Renal cortical epithelial cell (primary cell): ENCODE measurements at regions not wholly inside any gene's neighbourhood (a gene's known extent, or its start where the extent isn't known, plus 50 kb on each side); places are given as distances from the start of the nearest gene placed in this dataset.

Experiments
- DNase-seq: peaks from one replicate; pipeline ENCODE4 v3.0.0-alpha.2; 2011; ENCODE audit warnings: low read depth

- peak; percentile 86 for DNase-seq
These were observed 107.7 kb upstream of the LMO4 start for GRCh38 chr1:87220993-87221392.

GRCh38 chr1:87224201-87224600 is 104.5 kb upstream of the LMO4 start:
- DNase-seq: peak; percentile 100

GRCh38 chr1:87225171-87225570 is 103.5 kb upstream of the LMO4 start:
- DNase-seq: peak; percentile 85

- peak; percentile 100 for DNase-seq
These were observed 102.3 kb upstream of the LMO4 start for GRCh38 chr1:87226341-87226760.

GRCh38 chr1:87227651-87228050 is 101.0 kb upstream of the LMO4 start:
- DNase-seq: no peak

- DNase-seq: no peak
These were observed 98.2 kb upstream of the LMO4 start for GRCh38 chr1:87230501-87230900.

GRCh38 chr1:87231703-87232367 is 96.8 kb upstream of the LMO4 start:
- DNase-seq: no peak

GRCh38 chr1:87236585-87236984 is 92.1 kb upstream of the LMO4 start:
- DNase-seq: peak; percentile 31

GRCh38 chr1:87239997-87240605 is 88.6 kb upstream of the LMO4 start:
- DNase-seq: no peak

- DNase-seq: no peak
These were observed 87.9 kb upstream of the LMO4 start for GRCh38 chr1:87240661-87241285.

- DNase-seq: no peak
These were observed 86.1 kb upstream of the LMO4 start for GRCh38 chr1:87242445-87243185.

GRCh38 chr1:87243573-87243972 is 85.1 kb upstream of the LMO4 start:
- no peak for DNase-seq

- no peak for DNase-seq
These were observed 82.2 kb upstream of the LMO4 start for GRCh38 chr1:87246436-87246835.

GRCh38 chr1:87249803-87250202 is 78.9 kb upstream of the LMO4 start:
- peak; percentile 64 for DNase-seq

GRCh38 chr1:87250336-87250735 is 78.3 kb upstream of the LMO4 start:
- DNase-seq: no peak

- DNase-seq: peak; percentile 56
These were observed 76.3 kb upstream of the LMO4 start for GRCh38 chr1:87252406-87252805.

- no peak for DNase-seq
These were observed 66.0 kb upstream of the LMO4 start for GRCh38 chr1:87262688-87263087.

GRCh38 chr1:87263281-87263680 is 65.4 kb upstream of the LMO4 start:
- no peak for DNase-seq

GRCh38 chr1:87263785-87264184 is 64.9 kb upstream of the LMO4 start:
- no peak for DNase-seq

- DNase-seq: no peak
These were observed 63.7 kb upstream of the LMO4 start for GRCh38 chr1:87264976-87265375.

- DNase-seq: no peak
These were observed 62.9 kb upstream of the LMO4 start for GRCh38 chr1:87265786-87266185.

- DNase-seq: no peak
These were observed 60.6 kb upstream of the LMO4 start for GRCh38 chr1:87268111-87268510.

- no peak for DNase-seq
These were observed 58.8 kb upstream of the LMO4 start for GRCh38 chr1:87269921-87270320.
